PC-9 (cell line): ENCODE measurements at regions not wholly inside any gene's neighbourhood (a gene's known extent, or its start where the extent isn't known, plus 50 kb on each side); places are given as distances from the start of the nearest gene placed in this dataset.
"Not testable (repeated sequence)": the region's sequence is repeated elsewhere in the genome, so short reads cannot be mapped to it uniquely, and the experiment has no call there.

Source experiments
- BruUV-seq: library from RNA; stranded (reverse); fragments of 400-500 nt; replicated peaks from 2 replicates; lab custom pipeline; 2021; lab: Mats Ljungman, UMichigan
- CTCF ChIA-PET: fragments of 300-600 bp; sonication (Branson Sonifier 250); formaldehyde crosslinking; loops from one replicate; lab custom pipeline; 2022; ENCODE audit warnings: antibody characterized with exemption; lab: Charles Lee
- POLR2A ChIA-PET: fragments of 300-600 bp; sonication (Branson Sonifier 250); formaldehyde crosslinking; loops from one replicate; lab custom pipeline; 2022; ENCODE audit warnings: antibody characterized with exemption; ENCODE audit not compliant: unreplicated experiment; lab: Charles Lee
- DNase-seq, 2 experiments: peaks; one replicate each; pipeline versions ENCODE4 v3.0.0 to v3.0.0-alpha.2; 2015 to 2022; ENCODE audit warnings: mixed read lengths in 1 of 2
- H2AFZ ChIP-seq: fragments of 200-600 bp; sonication (generic); 2 replicates; pipeline ENCODE4 v1.8.1; 2017; ENCODE audit warnings: antibody characterized with exemption
- H3F3A ChIP-seq: fragments of 200-600 bp; sonication (generic); 2 replicates; pipeline ENCODE4 v1.8.1; 2017; ENCODE audit warnings: antibody characterized with exemption, mild to moderate bottlenecking, low read depth; ENCODE audit not compliant: insufficient read depth
- H3K27ac ChIP-seq: fragments of 200-600 bp; sonication (generic); 2 replicates; pipeline ENCODE4 v1.6.1; 2016; ENCODE audit warnings: mixed run types
- H3K27me3 ChIP-seq: fragments of 200-600 bp; sonication (generic); 2 replicates; pipeline ENCODE4 v1.6.1; 2016; ENCODE audit warnings: low read depth, mixed run types; ENCODE audit not compliant: insufficient read depth
- H3K36me3 ChIP-seq: fragments of 200-600 bp; sonication (generic); 2 replicates; pipeline ENCODE4 v1.6.1; 2016; ENCODE audit warnings: low read depth, mixed run types
- H3K4me1 ChIP-seq: fragments of 200-600 bp; sonication (generic); replicated peaks from 2 replicates; pipeline ENCODE4 v1.6.1; 2016; ENCODE audit warnings: mixed run types; ENCODE audit not compliant: insufficient read depth
- H3K4me2 ChIP-seq: fragments of 200-600 bp; sonication (generic); 2 replicates; pipeline ENCODE4 v1.6.1; 2017; ENCODE audit warnings: mixed run types
- H3K4me3 ChIP-seq: fragments of 200-600 bp; sonication (generic); 2 replicates; pipeline ENCODE4 v1.6.1; 2016; ENCODE audit warnings: mixed run types
- H3K79me2 ChIP-seq: fragments of 200-600 bp; sonication (generic); 2 replicates; pipeline ENCODE4 v1.6.1; 2017; ENCODE audit warnings: low read depth, mixed run types
- H3K9me2 ChIP-seq: fragments of 200-600 bp; sonication (generic); 2 replicates; pipeline ENCODE4 v1.8.1; 2017; ENCODE audit warnings: mild to moderate bottlenecking; ENCODE audit not compliant: insufficient read depth
- H3K9me3 ChIP-seq: fragments of 200-600 bp; sonication (generic); 2 replicates; pipeline ENCODE4 v1.8.1; 2016; ENCODE audit warnings: low read depth; ENCODE audit not compliant: insufficient read depth
- H4K20me1 ChIP-seq: fragments of 200-600 bp; sonication (generic); 2 replicates; pipeline ENCODE4 v1.8.1; 2017; ENCODE audit not compliant: insufficient read depth
- CTCF ChIP-seq: fragments of 200-600 bp; sonication (generic); conservative IDR thresholded peaks from 2 replicates; pipeline ENCODE4 v1.6.1; 2017; ENCODE audit warnings: mixed run types, antibody characterized with exemption, mild to moderate bottlenecking, moderate library complexity
- EZH2 ChIP-seq: fragments of 200-600 bp; sonication (generic); IDR thresholded peaks from 2 replicates; pipeline ENCODE4 v1.8.0; 2017; ENCODE audit warnings: antibody characterized with exemption, low read depth
- intact Hi-C: fragments of 100-400 bp; cut with micrococcal nuclease; formaldehyde crosslinking; loops from one replicate; pipeline ENCODE4 v1.10.0; 2022; ENCODE audit not compliant: unreplicated experiment

DNA sequence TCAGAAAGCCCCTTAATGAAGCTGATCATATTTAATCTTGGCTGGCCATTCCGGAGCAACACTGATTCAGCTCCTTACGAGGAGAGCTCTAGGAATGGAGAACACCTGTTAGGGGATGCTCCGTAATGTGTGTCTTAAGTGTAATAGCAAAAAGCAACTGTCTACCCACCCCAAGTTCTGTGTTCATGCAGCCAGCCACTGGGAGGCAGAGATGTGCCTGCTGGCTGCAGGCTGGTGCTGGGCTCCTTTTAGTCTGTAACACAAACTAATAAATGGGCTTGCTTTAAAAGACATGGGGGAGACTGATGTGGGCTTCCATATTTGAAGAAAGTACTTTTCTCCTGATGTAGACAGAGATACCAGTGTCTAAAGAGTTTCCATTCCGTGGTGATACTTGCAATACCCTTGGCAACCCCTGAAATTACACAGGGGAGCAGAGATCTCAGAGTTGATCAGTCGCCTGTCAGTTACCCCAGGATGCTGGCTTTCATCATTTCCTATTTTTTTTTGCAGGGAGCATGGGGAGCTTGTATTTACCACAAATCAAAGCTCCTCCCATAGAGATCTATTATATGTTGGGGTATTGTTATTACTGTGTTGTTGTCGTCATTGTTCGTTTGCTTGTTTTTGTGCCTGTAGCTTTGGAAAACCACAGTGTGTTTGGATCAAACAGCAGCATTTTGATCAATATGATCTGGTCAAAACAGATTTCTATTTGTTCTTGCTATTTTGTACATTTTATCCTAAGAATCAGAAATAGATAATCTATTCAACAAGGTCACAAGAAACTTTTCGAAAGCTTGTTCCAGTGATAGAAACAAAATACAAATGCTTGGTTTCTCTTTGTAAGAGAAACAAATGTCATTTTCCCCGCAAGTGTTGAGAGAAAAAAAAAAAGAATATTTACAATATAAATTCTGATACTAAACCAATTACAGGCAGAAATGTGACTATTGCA is 65.8 kb downstream of the MTX3 start:
- Histone ChIP-seq H3K4me2 (no peak overlapping the region), H3F3A (no peaks in the 10 kb centered on the region), H4K20me1 (no peaks in the 10 kb centered on the region), H2AFZ (no peak overlapping the region), H3K9me2 (no peaks in the 10 kb centered on the region), H3K27ac (no peak overlapping the region), H3K36me3 (no peaks in the 10 kb centered on the region), H3K9me3 (no peaks in the 10 kb centered on the region), H3K4me1 (no peaks in the 10 kb centered on the region), H3K27me3 (no peaks in the 10 kb centered on the region), H3K4me3 (no peak overlapping the region), H3K79me2 (no peaks in the 10 kb centered on the region)
- ChIA-PET POLR2A (no interaction called here), CTCF (no interaction called here)
- intact Hi-C loops = no loop called here
- no TSS peak for BruUV-seq
- 0 out of 2 replicates have a peak, but pooled peaks have one; percentile 17 for TF ChIP-seq CTCF
- no peak for TF ChIP-seq EZH2
- DNase-seq = no peak

DNA sequence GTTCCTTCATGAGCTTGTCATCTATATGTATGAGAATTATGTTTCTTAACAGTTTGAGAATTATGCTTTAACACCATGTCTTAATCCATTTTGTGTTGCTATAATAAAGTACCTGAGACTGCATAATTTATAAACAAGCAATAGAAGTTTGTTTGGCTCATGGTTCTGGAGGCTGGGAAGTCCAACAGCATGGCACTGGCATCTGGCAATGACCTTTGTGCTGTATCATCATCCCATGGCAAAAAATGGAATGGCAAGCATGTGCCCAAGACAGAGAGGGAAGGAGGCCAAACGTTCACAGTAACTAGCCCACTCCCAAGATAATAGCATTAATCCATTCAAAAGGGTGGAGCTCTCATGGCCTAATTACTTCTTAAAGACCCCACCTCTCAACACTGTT is 67.6 kb downstream of the MTX3 start:
- Histone ChIP-seq H3K79me2 (no peaks in the 10 kb centered on the region), H3K27ac (no peak overlapping the region), H3K9me2 (no peaks in the 10 kb centered on the region), H3K4me3 (no peak overlapping the region), H3K4me1 (no peaks in the 10 kb centered on the region), H2AFZ (no peak overlapping the region), H3K4me2 (no peak overlapping the region), H3F3A (no peaks in the 10 kb centered on the region), H3K9me3 (no peaks in the 10 kb centered on the region), H3K36me3 (no peaks in the 10 kb centered on the region), H3K27me3 (no peaks in the 10 kb centered on the region), H4K20me1 (no peaks in the 10 kb centered on the region)
- no TSS peak for BruUV-seq
- ChIA-PET CTCF (no interaction called here), POLR2A (no interaction called here)
- intact Hi-C loops = no loop called here
- no peak for TF ChIP-seq EZH2
- TF ChIP-seq CTCF = no peak
- no peak for DNase-seq

- H4K20me1 ChIP-seq = no peaks in the 10 kb centered on the region
- H3K79me2 ChIP-seq = no peaks in the 10 kb centered on the region
- no peaks in the 10 kb centered on the region for H3K36me3 ChIP-seq
- H3K9me2 ChIP-seq = no peaks in the 10 kb centered on the region
- no peaks in the 10 kb centered on the region for H3F3A ChIP-seq
- H3K4me3 ChIP-seq = no peak overlapping the region
- no peaks in the 10 kb centered on the region; the same call in 1 of the 2 replicates for H3K27me3 ChIP-seq
- H3K4me2 ChIP-seq = no peak overlapping the region
- no peaks in the 10 kb centered on the region for H3K9me3 ChIP-seq
- no peak for DNase-seq
- no peaks in the 10 kb centered on the region for H3K4me1 ChIP-seq
- CTCF ChIA-PET = no interaction called here
- TF ChIP-seq CTCF = no peak
- no peak for TF ChIP-seq EZH2
- H2AFZ ChIP-seq = no peak overlapping the region
- POLR2A ChIA-PET = no interaction called here
- no TSS peak for BruUV-seq
- H3K27ac ChIP-seq = no peak overlapping the region
- intact Hi-C loops = no loop called here
These were observed 68.4 kb downstream of the MTX3 start for GRCh38 chr5:79922626-79923025.

GRCh38 chr5:79907452-79907851 is 83.6 kb downstream of the MTX3 start:
- H3F3A ChIP-seq, BruUV-seq, H3K36me3 ChIP-seq, H3K9me2 ChIP-seq, H3K27me3 ChIP-seq, H3K9me3 ChIP-seq, intact Hi-C loops, H3K4me1 ChIP-seq, DNase-seq, H2AFZ ChIP-seq, CTCF ChIA-PET, POLR2A ChIA-PET, H4K20me1 ChIP-seq, H3K4me2 ChIP-seq, H3K27ac ChIP-seq, H3K79me2 ChIP-seq, H3K4me3 ChIP-seq: not testable (repeated sequence)

GRCh38 chr5:79902571-79902970 is 88.5 kb downstream of the MTX3 start:
- not testable (repeated sequence) for BruUV-seq

More at GRCh38 chr5:79902571-79902970, 88.5 kb downstream of the MTX3 start:
- H4K20me1 ChIP-seq, intact Hi-C loops, CTCF ChIA-PET, H3K9me3 ChIP-seq, DNase-seq, H3K36me3 ChIP-seq, H3K4me1 ChIP-seq, H3K4me3 ChIP-seq, H3K4me2 ChIP-seq, H3K79me2 ChIP-seq, H3K9me2 ChIP-seq, H2AFZ ChIP-seq, H3K27ac ChIP-seq, H3K27me3 ChIP-seq, H3F3A ChIP-seq, POLR2A ChIA-PET: not testable (repeated sequence)
